OCI-LY1 (cell line): ENCODE measurements at regions not wholly inside any gene's neighbourhood (a gene's known extent, or its start where the extent isn't known, plus 50 kb on each side); places are given as distances from the start of the nearest gene placed in this dataset.

ENCODE experiments used
- CTCF ChIP-seq: fragments of 200-600 bp; sonication (generic), shearing (Covaris generic); IDR thresholded peaks from 2 replicates; pipeline ENCODE4 v1.5.1; 2017; ENCODE audit warnings: mild to moderate bottlenecking, antibody characterized with exemption, low read length, moderate library complexity, mixed read lengths
- EZH2 ChIP-seq: fragments of 200-600 bp; sonication (generic), shearing (Covaris generic); IDR thresholded peaks from 2 replicates; pipeline ENCODE4 v1.8.0; 2017; ENCODE audit warnings: borderline replicate concordance, mixed run types, mild to moderate bottlenecking, antibody characterized with exemption, low read length, moderate library complexity, mixed read lengths

GRCh38 chr16:51225878-51226277 is 74.8 kb upstream of the SALL1 start:
- TF ChIP-seq CTCF, result no peak
- no peak for TF ChIP-seq EZH2
